ENCODE measurements at regions not wholly inside any gene's neighbourhood (a gene's known extent, or its start where the extent isn't known, plus 50 kb on each side); places are given as distances from the start of the nearest gene placed in this dataset.
"Not testable (repeated sequence)": the region's sequence is repeated elsewhere in the genome, so short reads cannot be mapped to it uniquely, and the experiment has no call there.

GRCh38 chr4:164138521-164138920 lies 615.4 kb upstream of the SMIM31 start:
- no peak for DNase-seq (ENCODE audit: low read depth)
- no peak for TF ChIP-seq MAX (IDR thresholded peaks at IDR 0.05; ENCODE audit: low read depth, low read length)
- TF ChIP-seq CTCF (IDR thresholded peaks at IDR 0.05; ENCODE audit: low read depth, low read length), result no peak
- TF ChIP-seq MYC (IDR thresholded peaks at IDR 0.05; ENCODE audit: low read depth, low read length), result no peak
- TF ChIP-seq POLR2A (IDR thresholded peaks at IDR 0.05; ENCODE audit: extremely low read depth, insufficient read length), result no peak
- no peak overlapping the region for H3K4me3 ChIP-seq (ENCODE audit: low read depth, low read length)

- no peak overlapping the region for H3K4me3 ChIP-seq (ENCODE audit: low read depth, low read length)
- TF ChIP-seq CTCF (IDR thresholded peaks at IDR 0.05; ENCODE audit: low read depth, low read length) (no peak), MAX (IDR thresholded peaks at IDR 0.05; ENCODE audit: low read depth, low read length) (no peak), MYC (IDR thresholded peaks at IDR 0.05; ENCODE audit: low read depth, low read length) (no peak), POLR2A (IDR thresholded peaks at IDR 0.05; ENCODE audit: extremely low read depth, insufficient read length) (no peak)
- no peak for DNase-seq (ENCODE audit: low read depth)
Observed at GRCh38 chr4:164139291-164139690, 614.6 kb upstream of the SMIM31 start.

GRCh38 chr4:164141755-164142375 lies 612.1 kb upstream of the SMIM31 start:
- DNase-seq (ENCODE audit: low read depth); H3K4me3 ChIP-seq (ENCODE audit: low read depth, low read length): not testable (repeated sequence)

- no peak for DNase-seq (ENCODE audit: low read depth)
- TF ChIP-seq POLR2A (IDR thresholded peaks at IDR 0.05; ENCODE audit: extremely low read depth, insufficient read length), result no peak
- no peak for TF ChIP-seq CTCF (IDR thresholded peaks at IDR 0.05; ENCODE audit: low read depth, low read length)
- no peak for TF ChIP-seq MYC (IDR thresholded peaks at IDR 0.05; ENCODE audit: low read depth, low read length)
- no peak for TF ChIP-seq MAX (IDR thresholded peaks at IDR 0.05; ENCODE audit: low read depth, low read length)
- no peak overlapping the region for H3K4me3 ChIP-seq (ENCODE audit: low read depth, low read length)
Observed at GRCh38 chr4:164154416-164154815, 599.5 kb upstream of the SMIM31 start.

- TF ChIP-seq CTCF (IDR thresholded peaks at IDR 0.05; ENCODE audit: low read depth, low read length) (no peak), POLR2A (IDR thresholded peaks at IDR 0.05; ENCODE audit: extremely low read depth, insufficient read length) (no peak)
- no peak for DNase-seq (ENCODE audit: low read depth)
- H3K4me3 ChIP-seq (ENCODE audit: low read depth, low read length), result no peak overlapping the region
Observed at GRCh38 chr4:164169591-164169990, 584.3 kb upstream of the SMIM31 start.

GRCh38 chr4:164177153-164177552 lies 576.8 kb upstream of the SMIM31 start:
- no peak for DNase-seq (ENCODE audit: low read depth)
- TF ChIP-seq MAX (IDR thresholded peaks at IDR 0.05; ENCODE audit: low read depth, low read length) (no peak), CTCF (IDR thresholded peaks at IDR 0.05; ENCODE audit: low read depth, low read length) (no peak), MYC (IDR thresholded peaks at IDR 0.05; ENCODE audit: low read depth, low read length) (no peak), POLR2A (IDR thresholded peaks at IDR 0.05; ENCODE audit: extremely low read depth, insufficient read length) (no peak)
- no peak overlapping the region for H3K4me3 ChIP-seq (ENCODE audit: low read depth, low read length)

Data from NB4 (cell line).